HCT116 (cell line): ENCODE measurements at regions not wholly inside any gene's neighbourhood (a gene's known extent, or its start where the extent isn't known, plus 50 kb on each side); places are given as distances from the start of the nearest gene placed in this dataset.

Experiments
- ATAC-seq: fragments of 200-7000 bp; cut with Tn5 transposase; 2 replicates; pipeline ENCODE4 v1.9.1; 2020; ENCODE audit warnings: mild to moderate bottlenecking, moderate library complexity
- BruUV-seq: library from RNA; stranded (reverse); fragments of 400-500 nt; replicated peaks from 2 replicates; lab custom pipeline; 2021; lab: Mats Ljungman, UMichigan
- CTCF ChIA-PET: fragments of 300-600 bp; sonication (Branson Sonifier 250); formaldehyde crosslinking; loops from one replicate; lab custom pipeline; 2021; ENCODE audit warnings: antibody characterized with exemption; lab: Charles Lee
- POLR2A ChIA-PET: fragments of 300-600, 350-600 bp; sonication (Branson Sonifier 250); formaldehyde crosslinking; loops from one replicate; lab custom pipeline; 2021; ENCODE audit warnings: antibody characterized with exemption; lab: Charles Lee
- RAD21 ChIA-PET, 2 experiments: fragments of 300-600 bp; sonication (Branson Sonifier 250); formaldehyde crosslinking; loops; one replicate each; lab custom pipeline; 2023; ENCODE audit warnings: low total read pairs in 2 of 2; ENCODE audit not compliant: uncharacterized antibody in 2 of 2, unreplicated experiment in 2 of 2, low non-redundant PET in 1 of 2; lab: Charles Lee
- DNase-seq: peaks from one replicate; pipeline ENCODE4 v3.0.0-alpha.2; 2010; ENCODE audit warnings: low read depth, low spot score
- H2AFZ ChIP-seq: fragments of 200-600 bp; shearing (Covaris generic), sonication (generic); 2 replicates; pipeline ENCODE4 v1.6.1; 2017; ENCODE audit warnings: low read depth, mixed run types, mixed read lengths, antibody characterized with exemption, low read length; ENCODE audit not compliant: poor library complexity, severe bottlenecking
- H3K27ac ChIP-seq: 2 replicates; pipeline ENCODE4 v1.5.1; 2012; ENCODE audit warnings: low read depth, low read length
- H3K27me3 ChIP-seq: fragments of 200-600 bp; sonication (generic); 2 replicates; pipeline ENCODE4 v1.6.1; 2016; ENCODE audit warnings: mixed run types, low read length, mixed read lengths; ENCODE audit not compliant: insufficient read depth
- H3K36me3 ChIP-seq, 2 experiments: fragments of 200-500 bp in 1 of 2; fragments of 200-600 bp in 1 of 2; sonication (Bioruptor generic) in 1 of 2; sonication (generic) in 1 of 2; 2 replicates each; pipeline versions ENCODE4 v1.5.1 to v1.6.1; 2014 to 2016; ENCODE audit warnings: low read length in 2 of 2, inconsistent platforms in 1 of 2, mixed read lengths in 1 of 2, mixed run types in 1 of 2; ENCODE audit not compliant: insufficient read depth in 2 of 2, control insufficient read depth in 1 of 2
- H3K4me1 ChIP-seq, 2 experiments: fragments of 200-600 bp in 1 of 2; sonication (generic) in 1 of 2; 2 replicates each; pipeline versions ENCODE4 v1.5.1 to v1.6.1; 2012 to 2017; ENCODE audit warnings: low read length in 2 of 2, inconsistent platforms in 1 of 2, mild to moderate bottlenecking in 1 of 2, mixed read lengths in 1 of 2, mixed run types in 1 of 2, moderate library complexity in 1 of 2; ENCODE audit not compliant: insufficient read depth in 2 of 2, control insufficient read depth in 1 of 2
- H3K4me2 ChIP-seq: fragments of 200-600 bp; sonication (generic); 2 replicates; pipeline ENCODE4 v1.6.1; 2017; ENCODE audit warnings: mixed run types, low read length, mixed read lengths
- H3K4me3 ChIP-seq, 2 experiments: fragments of 200-600 bp in 1 of 2; sonication (generic) in 1 of 2; replicated peaks in 1 of 2; 2 replicates each; pipeline ENCODE4 v1.5.1; 2011 to 2016; ENCODE audit warnings: low read length in 2 of 2, control low read depth in 1 of 2, low read depth in 1 of 2, mild to moderate bottlenecking in 1 of 2, mixed read lengths in 1 of 2, mixed run types in 1 of 2
- H3K79me2 ChIP-seq: fragments of 200-600 bp; sonication (generic); 2 replicates; pipeline ENCODE4 v1.6.1; 2017; ENCODE audit warnings: mild to moderate bottlenecking, mixed run types, low read length, moderate library complexity, mixed read lengths; ENCODE audit not compliant: insufficient read depth
- H3K9ac ChIP-seq: fragments of 200-600 bp; sonication (generic); 2 replicates; pipeline ENCODE4 v1.6.1; 2016; ENCODE audit warnings: low read length, mixed read lengths
- H3K9me2 ChIP-seq: fragments of 200-600 bp; sonication (generic), shearing (Covaris generic); 2 replicates; pipeline ENCODE4 v1.6.1; 2017; ENCODE audit warnings: mixed run types, mild to moderate bottlenecking, moderate library complexity; ENCODE audit not compliant: insufficient read depth
- H3K9me3 ChIP-seq, 2 experiments: fragments of 200-500 bp in 1 of 2; fragments of 200-600 bp in 1 of 2; sonication (Bioruptor generic) in 1 of 2; sonication (generic) in 1 of 2; 2 replicates each; pipeline ENCODE4 v1.6.1; 2014 to 2017; ENCODE audit warnings: low read length in 2 of 2, mixed read lengths in 2 of 2, inconsistent platforms in 1 of 2, low read depth in 1 of 2, mild to moderate bottlenecking in 1 of 2, mixed run types in 1 of 2, moderate library complexity in 1 of 2; ENCODE audit not compliant: control insufficient read depth in 1 of 2, insufficient read depth in 1 of 2
- H4K20me1 ChIP-seq: fragments of 200-600 bp; sonication (generic), shearing (Covaris generic); 2 replicates; pipeline ENCODE4 v1.6.1; 2017; ENCODE audit warnings: mixed run types, mild to moderate bottlenecking, moderate library complexity; ENCODE audit not compliant: insufficient read depth
- ATF3 ChIP-seq: IDR thresholded peaks from 2 replicates; pipeline ENCODE4 v1.6.1; 2012
- CBX3 ChIP-seq: IDR thresholded peaks from 2 replicates; pipeline ENCODE4 v1.6.1; 2012; ENCODE audit warnings: low read depth
- EGR1 ChIP-seq: IDR thresholded peaks from 2 replicates; pipeline ENCODE4 v1.6.1; 2012; ENCODE audit warnings: low read depth
- ELF1 ChIP-seq: IDR thresholded peaks from 2 replicates; pipeline ENCODE4 v1.6.1; 2012; ENCODE audit warnings: low read depth, borderline replicate concordance
- EZH2 ChIP-seq: fragments of 200-600 bp; sonication (generic); IDR thresholded peaks from 2 replicates; pipeline ENCODE4 v1.6.1; 2017; ENCODE audit warnings: antibody characterized with exemption, mixed run types
- FOSL1 ChIP-seq: IDR thresholded peaks from 2 replicates; pipeline ENCODE4 v1.6.1; 2012; ENCODE audit warnings: low read depth
- JUND ChIP-seq: IDR thresholded peaks from 2 replicates; pipeline ENCODE4 v1.6.1; 2012
- POLR2A ChIP-seq: IDR thresholded peaks from 2 replicates; pipeline ENCODE4 v1.7.0; 2011; ENCODE audit warnings: borderline replicate concordance; ENCODE audit not compliant: insufficient read depth, insufficient read length; ENCODE audit errors: extremely low read depth
- RAD21 ChIP-seq: IDR thresholded peaks from 2 replicates; pipeline ENCODE4 v1.6.1; 2012; ENCODE audit warnings: low read depth, mild to moderate bottlenecking
- REST ChIP-seq: IDR thresholded peaks from 2 replicates; pipeline ENCODE4 v1.6.1; 2012; ENCODE audit warnings: low read depth
- SIN3A ChIP-seq: IDR thresholded peaks from 2 replicates; pipeline ENCODE4 v1.6.1; 2012; ENCODE audit warnings: low read depth
- SRF ChIP-seq: IDR thresholded peaks from 2 replicates; pipeline ENCODE4 v1.6.1; 2012; ENCODE audit warnings: low read depth
- TCF7L2 ChIP-seq: IDR thresholded peaks from 2 replicates; pipeline ENCODE4 v1.7.0; 2011; ENCODE audit warnings: borderline replicate concordance, inconsistent platforms; ENCODE audit not compliant: insufficient read depth, insufficient read length; ENCODE audit errors: extremely low read depth
- ZNF274 ChIP-seq: fragments of 200-500 bp; sonication (Bioruptor generic); IDR thresholded peaks from 2 replicates; pipeline ENCODE4 v1.6.1; 2014; ENCODE audit warnings: mild to moderate bottlenecking, low read depth, low read length, inconsistent platforms
- intact Hi-C: fragments of 100-400 bp; cut with micrococcal nuclease; formaldehyde crosslinking; loops from 2 replicates; pipeline ENCODE4 v1.10.0; 2022
- TF ChIP-seq, protein P1 (sequence below): IDR thresholded peaks from 2 replicates; pipeline ENCODE4 v1.6.1; 2012

DNA sequence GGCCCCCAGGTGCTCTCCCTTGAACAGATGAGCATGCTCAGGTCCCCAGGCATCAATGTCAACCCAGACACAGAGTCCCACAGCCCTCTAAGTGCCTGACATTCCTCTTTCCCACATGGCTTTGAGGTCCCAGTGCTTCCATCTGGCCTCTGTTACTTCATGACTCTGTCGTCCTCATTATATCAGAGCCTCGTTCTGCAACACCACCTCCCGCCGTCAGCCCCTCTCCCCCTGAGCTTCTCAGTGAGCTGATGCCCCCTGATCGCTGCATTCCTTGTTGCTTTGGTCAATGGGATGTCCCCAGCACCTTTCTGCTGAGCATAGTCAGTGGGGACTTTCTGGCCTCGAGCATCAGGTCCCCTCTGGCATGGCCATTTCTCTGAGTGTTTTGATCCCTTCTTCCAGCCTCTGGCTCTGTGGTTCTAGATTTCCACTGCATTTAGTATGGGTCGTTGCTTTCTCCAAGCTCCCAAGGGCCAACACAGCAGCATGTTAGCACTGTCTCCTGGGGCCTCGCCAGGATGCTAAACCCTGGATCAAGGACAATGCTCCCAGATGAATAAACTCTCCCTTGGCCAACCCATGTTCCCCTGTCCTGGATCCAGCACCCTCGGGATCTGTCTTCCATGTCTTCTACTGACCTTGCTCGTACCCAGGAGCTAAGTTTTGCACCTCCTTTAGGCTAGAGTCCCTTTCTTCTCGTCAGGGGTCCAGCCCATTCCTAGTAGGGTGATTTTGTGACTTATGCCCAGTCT is 143.2 kb upstream of the TWIST2 start:
- DNase-seq: no peak
- no peak for ATAC-seq
- intact Hi-C loops: no loop called here
- Histone ChIP-seq H3K27me3 (no peaks in the 10 kb centered on the region), H2AFZ (no peak overlapping the region), H3K4me2 (no peak overlapping the region), H3K4me1 (no peaks in the 10 kb centered on the region; a peak in 1 of 4 replicates), H4K20me1 (no peaks in the 10 kb centered on the region), H3K4me3 (no peak overlapping the region), H3K9me2 (no peaks in the 10 kb centered on the region; the same call in 1 of the 2 replicates), H3K79me2 (no peaks in the 10 kb centered on the region), H3K36me3 (no peaks in the 10 kb centered on the region), H3K9ac (no peak overlapping the region), H3K9me3 (no peaks in the 10 kb centered on the region), H3K27ac (no peak overlapping the region)
- BruUV-seq: no TSS peak
- TF ChIP-seq, protein P1, sequence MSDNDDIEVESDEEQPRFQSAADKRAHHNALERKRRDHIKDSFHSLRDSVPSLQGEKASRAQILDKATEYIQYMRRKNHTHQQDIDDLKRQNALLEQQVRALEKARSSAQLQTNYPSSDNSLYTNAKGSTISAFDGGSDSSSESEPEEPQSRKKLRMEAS: no peak
- TF ChIP-seq POLR2A: no peak
- no peak for TF ChIP-seq SRF
- no peak for TF ChIP-seq TCF7L2
- no peak for TF ChIP-seq ZNF274
- no peak for TF ChIP-seq EGR1
- no peak for TF ChIP-seq EZH2
- no peak for TF ChIP-seq CBX3
- no peak for TF ChIP-seq REST
- no peak for TF ChIP-seq ELF1
- no peak for TF ChIP-seq FOSL1
- TF ChIP-seq ATF3: no peak
- no peak for TF ChIP-seq SIN3A
- TF ChIP-seq RAD21: no peak
- TF ChIP-seq JUND: no peak
- POLR2A ChIA-PET: no interaction called here
- RAD21 ChIA-PET: no interaction called here
- CTCF ChIA-PET: no interaction called here
